Heart left ventricle (tissue), 16 donors: ENCODE measurements at regions not wholly inside any gene's neighbourhood (a gene's known extent, or its start where the extent isn't known, plus 50 kb on each side); places are given as distances from the start of the nearest gene placed in this dataset.

Source experiments
- ATAC-seq, 4 donors: fragments of 200-7000 bp; cut with Tn5 transposase; one replicate each; pipeline ENCODE4 v1.9.1; 2020 to 2022; ENCODE audit warnings: moderate library complexity in 4 of 4, mild to moderate bottlenecking in 3 of 4, moderate number of reproducible peaks in 1 of 4
- DNase-seq, 5 donors: peaks; one replicate each; pipeline ENCODE4 v3.0.0-alpha.2; 2020
- H3K27ac ChIP-seq, 12 donors: fragments of 200-600 bp; sonication (generic) in 4 of 12; one replicate each; pipeline versions ENCODE4 v1.5.0 to v1.8.0; 2016 to 2022; ENCODE audit warnings: mild to moderate bottlenecking in 2 of 12
- H3K27me3 ChIP-seq, 9 donors: fragments of 200-600 bp; sonication (generic) in 2 of 9; one replicate each; pipeline versions ENCODE4 v1.5.1 to v1.8.0; 2016 to 2022; ENCODE audit warnings: mild to moderate bottlenecking in 3 of 9
- H3K36me3 ChIP-seq, 9 donors: fragments of 200-600 bp; sonication (generic) in 2 of 9; one replicate each; pipeline versions ENCODE4 v1.5.0 to v1.8.0; 2018 to 2022; ENCODE audit warnings: mild to moderate bottlenecking in 2 of 9
- H3K4me1 ChIP-seq, 12 donors: fragments of 200-600 bp; sonication (generic) in 4 of 12; one replicate each; pipeline versions ENCODE4 v1.5.0 to v1.8.0; 2016 to 2022; ENCODE audit warnings: mild to moderate bottlenecking in 3 of 12
- H3K4me3 ChIP-seq, 12 donors: fragments of 200-600 bp; sonication (generic) in 4 of 12; one replicate each; pipeline versions ENCODE4 v1.5.0 to v1.8.0; 2017 to 2022; ENCODE audit warnings: mild to moderate bottlenecking in 9 of 12, moderate library complexity in 4 of 12
- H3K9me3 ChIP-seq, 12 donors: fragments of 200-600 bp; sonication (generic) in 4 of 12; one replicate each; pipeline versions ENCODE4 v1.5.0 to v1.8.0; 2016 to 2022; ENCODE audit warnings: mild to moderate bottlenecking in 1 of 12
- POLR2A ChIP-seq, 2 donors: fragments of 450-650 bp; IDR thresholded peaks; one replicate each; pipeline ENCODE4 v1.6.1; 2017; ENCODE audit warnings: antibody characterized with exemption in 2 of 2, mild to moderate bottlenecking in 2 of 2, moderate library complexity in 2 of 2
- WGBS, 4 donors: extraction: QIAGEN DNeasy Blood & Tissue Kit in 2 of 4; methylation state at CpG; one replicate each; pipeline versions ENCODE4 v1.1.5 to v1.1.7; 2013 to 2018; 5-methylcytosine and 5-hydroxymethylcytosine counted together
- intact Hi-C, 10 donors: fragments of 100-400 bp; cut with DNase I; formaldehyde crosslinking; loops; one replicate each; pipeline versions ENCODE4 v1.11.1 to v1.14.2; 2022
- TF ChIP-seq, protein P1 (sequence below), 12 donors: fragments of 200-600 bp; sonication (generic) in 4 of 12; IDR thresholded peaks; one replicate each; pipeline versions ENCODE4 v1.5.0 to v1.8.0; 2018 to 2022; ENCODE audit warnings: antibody characterized with exemption in 12 of 12, mild to moderate bottlenecking in 5 of 12
- donor health status: ischemic (EF 13 %, LVEDD 7.1; RV severe dilation, severe dysfunction).
- donor health status: healthy with polysubstance abuse.
- donor health status: DM: no; HTN: yes; CAD: no.
- donor health status: DM: no; HTN: no; CAD: no.
- donor health status: ischemic (EF 25% LVEDD 6.9; RV normal size, moderate dysfunction).
- donor health status: ischemic (EF 25% LVEDD 5.7; RV mildly dilated, moderate dysfunction).
- donor health status: healthy.
- donor health status: DM: yes; HTN: yes; CAD: no.
- donor health status: ischemic (EF 35%, LVEDD 5.7; RV mildly dilated, moderate dysfunction).
- donor health status: nonischemic (EF 11% LVEDD 7.7; RV severe dilation, severe dysfunction).
- donor health status: DM: yes; HTN: yes; CAD: no.
- donor health status: PGD.
- donor health status: ischemic (EF 29% LVEDD 5.4; RV normal size, mild dysfunction).
- donor health status: nonischemic (EF 23%, LVEDD 6.1; RV moderate dilation, normal function).

DNA sequence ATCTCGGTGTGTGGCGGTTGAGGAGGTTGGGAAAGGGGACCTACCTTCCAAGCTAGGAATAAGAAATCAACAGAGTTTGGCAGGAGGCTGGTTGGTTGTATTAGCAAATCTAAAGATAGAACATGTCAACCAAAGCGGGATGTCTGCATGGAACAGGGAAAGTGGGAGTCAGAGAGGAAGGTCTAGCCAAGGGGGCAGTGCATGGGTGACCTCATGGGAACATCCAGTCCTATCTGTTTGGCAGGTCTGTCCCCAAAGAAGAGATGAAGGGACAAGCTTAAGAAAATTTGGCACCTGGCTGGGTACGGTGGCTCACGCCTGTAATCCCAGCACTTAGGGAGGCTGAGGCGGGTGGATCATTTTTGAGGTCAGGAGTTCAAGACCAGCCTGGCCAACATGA is 118.7 kb upstream of the TSC22D1 start:
- no peaks in the 10 kb centered on the region for H3K27me3 ChIP-seq
- no peaks in the 10 kb centered on the region for H3K9me3 ChIP-seq
- TF ChIP-seq POLR2A (IDR thresholded peaks at IDR 0.05): no peak
- TF ChIP-seq, protein P1, sequence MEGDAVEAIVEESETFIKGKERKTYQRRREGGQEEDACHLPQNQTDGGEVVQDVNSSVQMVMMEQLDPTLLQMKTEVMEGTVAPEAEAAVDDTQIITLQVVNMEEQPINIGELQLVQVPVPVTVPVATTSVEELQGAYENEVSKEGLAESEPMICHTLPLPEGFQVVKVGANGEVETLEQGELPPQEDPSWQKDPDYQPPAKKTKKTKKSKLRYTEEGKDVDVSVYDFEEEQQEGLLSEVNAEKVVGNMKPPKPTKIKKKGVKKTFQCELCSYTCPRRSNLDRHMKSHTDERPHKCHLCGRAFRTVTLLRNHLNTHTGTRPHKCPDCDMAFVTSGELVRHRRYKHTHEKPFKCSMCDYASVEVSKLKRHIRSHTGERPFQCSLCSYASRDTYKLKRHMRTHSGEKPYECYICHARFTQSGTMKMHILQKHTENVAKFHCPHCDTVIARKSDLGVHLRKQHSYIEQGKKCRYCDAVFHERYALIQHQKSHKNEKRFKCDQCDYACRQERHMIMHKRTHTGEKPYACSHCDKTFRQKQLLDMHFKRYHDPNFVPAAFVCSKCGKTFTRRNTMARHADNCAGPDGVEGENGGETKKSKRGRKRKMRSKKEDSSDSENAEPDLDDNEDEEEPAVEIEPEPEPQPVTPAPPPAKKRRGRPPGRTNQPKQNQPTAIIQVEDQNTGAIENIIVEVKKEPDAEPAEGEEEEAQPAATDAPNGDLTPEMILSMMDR (IDR thresholded peaks at IDR 0.05): no peak
- H3K27ac ChIP-seq: no peak overlapping the region
- WGBS, 4 donors: 50 to 67% (median 58%) methylated on average over 6 of the region's 6 CpGs
- intact Hi-C loops: loop anchor here in 1 of 10 donors (5.0 kb wide), 1 partner anchor 118 kb away; the partner anchor contains the start of gene TSC22D1
- peaks cover 0 to 22% (median 9%) of the 10 kb centered on the region in 12 donors for H3K4me1 ChIP-seq
- H3K4me3 ChIP-seq: no peak overlapping the region
- DNase-seq: peak in 1 of 5 donors; percentile 74
- no peaks in the 10 kb centered on the region for H3K36me3 ChIP-seq
- ATAC-seq: peak; percentile 59 to 92 (median 90)

DNA sequence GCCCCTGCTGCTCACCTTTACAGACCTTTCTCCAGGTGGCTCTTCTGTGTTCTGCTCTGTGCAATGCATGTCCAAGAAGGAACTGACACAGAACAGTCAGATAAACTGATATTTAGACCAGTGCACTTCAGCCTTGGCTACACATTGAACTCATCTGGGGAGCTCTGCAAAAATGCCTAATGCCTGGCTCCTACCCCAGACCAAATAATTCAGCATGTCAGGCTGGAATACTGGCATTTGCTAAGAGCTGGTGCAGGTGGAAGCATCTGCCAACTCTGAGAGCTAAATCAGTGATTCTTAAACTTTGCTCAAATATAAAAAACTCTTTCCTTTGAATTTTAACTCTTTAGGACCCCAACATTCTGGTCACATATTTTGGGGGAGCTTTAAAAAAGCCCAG is 118.2 kb upstream of the TSC22D1 start:
- DNase-seq: no peak
- H3K9me3 ChIP-seq: no peaks in the 10 kb centered on the region
- H3K27me3 ChIP-seq: no peaks in the 10 kb centered on the region
- no peak for ATAC-seq
- peaks cover 0 to 26% (median 9%) of the 10 kb centered on the region in 12 donors for H3K4me1 ChIP-seq
- no peak overlapping the region for H3K4me3 ChIP-seq
- TF ChIP-seq, protein P1 (IDR thresholded peaks at IDR 0.05): no peak
- TF ChIP-seq POLR2A (IDR thresholded peaks at IDR 0.05): no peak
- H3K27ac ChIP-seq: no peak overlapping the region
- intact Hi-C loops: loop anchor here in 1 of 10 donors (5.0 kb wide), 1 partner anchor 117 kb away; the partner anchor contains the start of gene TSC22D1
- H3K36me3 ChIP-seq: no peaks in the 10 kb centered on the region

DNA sequence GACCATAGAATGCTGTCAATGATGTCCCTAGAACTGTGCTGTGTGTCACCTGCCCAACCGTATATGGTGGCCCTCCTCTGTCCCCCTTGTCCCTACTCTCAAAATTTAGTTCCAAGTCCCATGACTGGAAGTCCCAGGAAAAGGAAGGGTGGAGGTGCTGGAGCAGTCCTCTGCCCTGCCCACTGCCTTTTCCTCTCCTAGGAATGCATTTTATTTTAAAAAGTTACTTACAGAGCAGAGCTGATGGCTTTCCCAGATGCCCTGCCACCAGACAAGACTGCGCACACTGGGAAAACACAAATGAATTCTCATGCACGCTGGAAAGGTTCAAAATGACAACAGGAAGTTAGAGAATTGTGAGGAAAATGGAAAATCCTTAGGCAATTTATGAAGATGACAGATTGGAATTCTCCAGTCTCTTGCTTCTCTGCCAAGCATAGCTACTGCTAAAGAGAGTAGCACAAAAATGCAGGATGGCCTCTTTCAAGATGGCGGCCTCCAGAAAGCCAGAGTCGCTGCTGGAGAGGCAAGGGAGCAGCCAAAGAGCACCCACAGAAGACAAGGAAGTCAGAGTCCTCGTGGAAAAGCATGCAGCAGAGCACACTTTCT is 117.1 kb upstream of the TSC22D1 start:
- intact Hi-C loops: loop anchor here in 1 of 10 donors (5.0 kb wide), 1 partner anchor 116 kb away; the partner anchor contains the start of gene TSC22D1
- WGBS, 4 donors: 59 to 74% (median 64%) methylated on average over 6 of the region's 6 CpGs
- DNase-seq: peak in 4 of 5 donors; percentile 33 to 44 (median 38)
- TF ChIP-seq, protein P1 (IDR thresholded peaks at IDR 0.05): no peak
- no peak for TF ChIP-seq POLR2A (IDR thresholded peaks at IDR 0.05)
- ATAC-seq: peak; percentile 13 to 74 (median 54)
- H3K4me1 ChIP-seq: peaks cover 0 to 35% (median 12%) of the 10 kb centered on the region in 12 donors
- no peaks in the 10 kb centered on the region for H3K36me3 ChIP-seq
- H3K27me3 ChIP-seq: no peaks in the 10 kb centered on the region
- no peaks in the 10 kb centered on the region for H3K9me3 ChIP-seq
- H3K4me3 ChIP-seq: no peak overlapping the region
- H3K27ac ChIP-seq: peak overlapping the region in 11 of 12 donors; percentile 30 to 73 (median 61)

DNA sequence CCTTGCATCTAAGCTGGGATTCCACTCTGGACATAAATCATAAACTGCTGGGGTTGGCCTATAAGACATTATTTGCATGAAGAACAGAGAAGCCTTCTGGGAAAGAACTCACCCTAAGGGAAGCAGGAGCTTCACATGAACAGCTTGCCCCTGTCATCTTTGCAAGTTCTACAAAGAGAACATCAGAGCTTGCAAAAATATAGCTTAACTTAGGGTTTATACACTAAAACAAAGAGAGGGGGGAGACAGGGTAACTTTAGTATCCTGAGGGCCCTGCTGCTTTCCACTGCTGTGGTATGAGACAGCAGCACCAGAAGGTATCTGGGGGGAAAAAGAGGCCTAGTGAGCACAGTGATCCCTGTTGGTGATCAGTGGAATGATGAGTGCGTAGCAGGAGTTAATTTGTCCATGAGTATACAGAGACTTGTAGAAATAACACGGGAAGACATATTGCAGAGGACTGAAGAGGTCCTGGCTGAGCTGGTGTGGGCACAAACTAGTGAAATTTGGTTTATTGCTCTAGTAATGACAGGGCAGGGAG is 116.1 kb upstream of the TSC22D1 start:
- no peaks in the 10 kb centered on the region for H3K36me3 ChIP-seq
- no peak overlapping the region for H3K4me3 ChIP-seq
- H3K27me3 ChIP-seq: no peaks in the 10 kb centered on the region
- no peak for ATAC-seq
- H3K27ac ChIP-seq: peak overlapping the region in 10 of 12 donors; percentile 29 to 73 (median 62)
- TF ChIP-seq, protein P1 (IDR thresholded peaks at IDR 0.05): no peak
- no peak for TF ChIP-seq POLR2A (IDR thresholded peaks at IDR 0.05)
- H3K9me3 ChIP-seq: no peaks in the 10 kb centered on the region
- H3K4me1 ChIP-seq: peaks cover 0 to 38% (median 12%) of the 10 kb centered on the region in 12 donors
- 83 to 90% (median 87%) methylated on average over 2 of the region's 2 CpGs for WGBS, 4 donors
- intact Hi-C loops: loop anchor here in 1 of 10 donors (5.0 kb wide), 1 partner anchor 115 kb away; the partner anchor contains the start of gene TSC22D1
- DNase-seq: no peak
